CD14-positive monocyte (primary cell): ENCODE measurements at regions not wholly inside any gene's neighbourhood (a gene's known extent, or its start where the extent isn't known, plus 50 kb on each side); places are given as distances from the start of the nearest gene placed in this dataset.

Experiments used
- DNase-seq, 3 donors: peaks; one replicate each; pipeline ENCODE4 v3.0.0-alpha.2; 2011 to 2022
- H2AFZ ChIP-seq: 2 replicates; pipeline ENCODE4 v1.6.0; 2012; ENCODE audit warnings: mild to moderate bottlenecking, low read depth, low read length, inconsistent platforms; ENCODE audit not compliant: insufficient read depth, poor library complexity, severe bottlenecking
- H3K27ac ChIP-seq, 2 donors: 1 replicate in 1 of 2; 2 replicates in 1 of 2; pipeline ENCODE4 v1.5.1; 2012 to 2013; ENCODE audit warnings: low read length in 2 of 2, control low read depth in 1 of 2, inconsistent platforms in 1 of 2, low read depth in 1 of 2, mild to moderate bottlenecking in 1 of 2
- H3K27me3 ChIP-seq, 2 donors: one replicate each; pipeline versions ENCODE4 v1.6.0 to v1.6.1; 2011 to 2013; ENCODE audit warnings: low read length in 2 of 2; ENCODE audit not compliant: control insufficient read depth in 2 of 2, insufficient read depth in 2 of 2
- H3K36me3 ChIP-seq, 2 donors: replicated peaks in 1 of 2; 1 replicate in 1 of 2; 2 replicates in 1 of 2; pipeline versions ENCODE4 v1.5.1 to v1.6.1; 2012 to 2013; ENCODE audit warnings: low read length in 2 of 2, control low read depth in 1 of 2, inconsistent platforms in 1 of 2, mild to moderate bottlenecking in 1 of 2; ENCODE audit not compliant: insufficient read depth in 2 of 2, control insufficient read depth in 1 of 2
- H3K4me1 ChIP-seq, 2 donors: 1 replicate in 1 of 2; 2 replicates in 1 of 2; pipeline versions ENCODE4 v1.5.1 to v1.6.1; 2012 to 2013; ENCODE audit warnings: low read length in 2 of 2, control low read depth in 1 of 2, inconsistent platforms in 1 of 2, mild to moderate bottlenecking in 1 of 2, moderate library complexity in 1 of 2; ENCODE audit not compliant: insufficient read depth in 2 of 2, control insufficient read depth in 1 of 2
- H3K4me2 ChIP-seq: replicated peaks from 2 replicates; pipeline ENCODE3; 2012; ENCODE audit warnings: low read length, moderate library complexity, mild to moderate bottlenecking; ENCODE audit not compliant: poor library complexity, severe bottlenecking; ENCODE audit errors: extremely low read depth
- H3K4me3 ChIP-seq, 3 experiments: fragments of 200-600 bp in 1 of 3; sonication (generic) in 1 of 3; replicated peaks in 1 of 3; 1 replicate in 2 of 3; 2 replicates in 1 of 3; pipeline ENCODE4 v1.5.1; 2011 to 2013; ENCODE audit warnings: low read length in 3 of 3, mild to moderate bottlenecking in 3 of 3, control low read depth in 2 of 3, low read depth in 2 of 3, inconsistent platforms in 1 of 3, moderate library complexity in 1 of 3
- H3K79me2 ChIP-seq: 2 replicates; pipeline ENCODE4 v1.6.0; 2012; ENCODE audit warnings: mild to moderate bottlenecking, control low read depth, inconsistent platforms, low read length, moderate library complexity; ENCODE audit not compliant: insufficient read depth
- H3K9ac ChIP-seq: 2 replicates; pipeline ENCODE4 v1.6.0; 2017; ENCODE audit warnings: low read length, mild to moderate bottlenecking; ENCODE audit not compliant: insufficient read depth, poor library complexity, severe bottlenecking
- H3K9me3 ChIP-seq, 2 donors: replicated peaks in 1 of 2; 1 replicate in 1 of 2; 2 replicates in 1 of 2; pipeline versions ENCODE4 v1.5.1 to v1.6.1; 2012 to 2013; ENCODE audit warnings: low read length in 2 of 2, control low read depth in 1 of 2; ENCODE audit not compliant: control insufficient read depth in 1 of 2, insufficient read depth in 1 of 2
- H4K20me1 ChIP-seq: 2 replicates; pipeline ENCODE4 v1.6.0; 2012; ENCODE audit warnings: mild to moderate bottlenecking, low read length, control low read depth, moderate library complexity; ENCODE audit not compliant: insufficient read depth
- H3K27ac Mint-ChIP-seq, 7 donors: one replicate each; pipeline ENCODE4 v1.8.0; 2020; ENCODE audit warnings: mild to moderate bottlenecking in 7 of 7, mixed read lengths in 7 of 7, moderate library complexity in 6 of 7, inconsistent platforms in 2 of 7
- H3K27me3 Mint-ChIP-seq, 3 donors: one replicate each; pipeline ENCODE4 v1.8.0; 2021 to 2022; ENCODE audit warnings: low read depth in 3 of 3, mild to moderate bottlenecking in 3 of 3, mixed read lengths in 3 of 3, moderate library complexity in 3 of 3, inconsistent platforms in 1 of 3
- H3K36me3 Mint-ChIP-seq, 2 donors: one replicate each; pipeline ENCODE4 v1.8.0; 2020; ENCODE audit warnings: mixed read lengths in 2 of 2, inconsistent platforms in 1 of 2, mild to moderate bottlenecking in 1 of 2
- H3K4me1 Mint-ChIP-seq: one replicate; pipeline ENCODE4 v1.8.0; 2020; ENCODE audit warnings: mild to moderate bottlenecking, mixed read lengths
- H3K4me3 Mint-ChIP-seq, 2 donors: one replicate each; pipeline ENCODE4 v1.8.0; 2020; ENCODE audit warnings: mild to moderate bottlenecking in 2 of 2, mixed read lengths in 2 of 2, moderate library complexity in 1 of 2
- H3K9me3 Mint-ChIP-seq, 7 donors: one replicate each; pipeline ENCODE4 v1.8.0; 2020 to 2022; ENCODE audit warnings: mixed read lengths in 7 of 7, mild to moderate bottlenecking in 6 of 7, moderate library complexity in 6 of 7, inconsistent platforms in 2 of 7
- WGBS: methylation state at CpG from one replicate; pipeline ENCODE4 v1.1.5; 2013; ENCODE audit warnings: missing lambda C conversion rate; ENCODE audit not compliant: insufficient coverage; 5-methylcytosine and 5-hydroxymethylcytosine counted together
- intact Hi-C, 2 donors: fragments of 100-400 bp; cut with micrococcal nuclease; formaldehyde crosslinking; loops; one replicate each; pipeline versions ENCODE4 v1.15.0 to v1.15.1; 2023
- TF ChIP-seq, protein P1 (sequence below): fragments of 200-600 bp; IDR thresholded peaks from one replicate; pipeline ENCODE4 v1.8.0; 2022; ENCODE audit warnings: antibody characterized with exemption, mild to moderate bottlenecking

GRCh38 chr9:110068212-110068611 lies 139.7 kb downstream of the C9orf152 start:
- H3K4me3 ChIP-seq: no peak overlapping the region
- peak overlapping the region in 1 of 7 donors; percentile 53 for H3K27ac Mint-ChIP-seq
- DNase-seq: no peak
- no peaks in the 10 kb centered on the region for H4K20me1 ChIP-seq
- no peaks in the 10 kb centered on the region for H3K9me3 ChIP-seq
- H3K4me1 ChIP-seq: peaks cover 45 to 53% of the 10 kb centered on the region in 2 donors
- peaks cover 0 to 3% of the 10 kb centered on the region in 2 donors for H3K36me3 Mint-ChIP-seq
- no peak overlapping the region for H3K9ac ChIP-seq
- no peaks in the 10 kb centered on the region for H3K27me3 ChIP-seq
- peaks cover 60% of the 10 kb centered on the region for H3K4me1 Mint-ChIP-seq
- peaks cover 81% of the 10 kb centered on the region for H3K79me2 ChIP-seq
- H3K36me3 ChIP-seq: no peaks in the 10 kb centered on the region
- intact Hi-C loops: loop anchor here in 1 of 2 donors (10.0 kb wide), 1 partner anchor 187 kb away; the partner anchor contains the start of gene TXN
- H3K4me3 Mint-ChIP-seq: no peak overlapping the region
- no peak overlapping the region for H2AFZ ChIP-seq
- H3K27ac ChIP-seq: no peak overlapping the region
- H3K9me3 Mint-ChIP-seq: peaks cover 0 to 1% (median 0%) of the 10 kb centered on the region in 7 donors
- H3K27me3 Mint-ChIP-seq: no peaks in the 10 kb centered on the region
- TF ChIP-seq, protein P1, sequence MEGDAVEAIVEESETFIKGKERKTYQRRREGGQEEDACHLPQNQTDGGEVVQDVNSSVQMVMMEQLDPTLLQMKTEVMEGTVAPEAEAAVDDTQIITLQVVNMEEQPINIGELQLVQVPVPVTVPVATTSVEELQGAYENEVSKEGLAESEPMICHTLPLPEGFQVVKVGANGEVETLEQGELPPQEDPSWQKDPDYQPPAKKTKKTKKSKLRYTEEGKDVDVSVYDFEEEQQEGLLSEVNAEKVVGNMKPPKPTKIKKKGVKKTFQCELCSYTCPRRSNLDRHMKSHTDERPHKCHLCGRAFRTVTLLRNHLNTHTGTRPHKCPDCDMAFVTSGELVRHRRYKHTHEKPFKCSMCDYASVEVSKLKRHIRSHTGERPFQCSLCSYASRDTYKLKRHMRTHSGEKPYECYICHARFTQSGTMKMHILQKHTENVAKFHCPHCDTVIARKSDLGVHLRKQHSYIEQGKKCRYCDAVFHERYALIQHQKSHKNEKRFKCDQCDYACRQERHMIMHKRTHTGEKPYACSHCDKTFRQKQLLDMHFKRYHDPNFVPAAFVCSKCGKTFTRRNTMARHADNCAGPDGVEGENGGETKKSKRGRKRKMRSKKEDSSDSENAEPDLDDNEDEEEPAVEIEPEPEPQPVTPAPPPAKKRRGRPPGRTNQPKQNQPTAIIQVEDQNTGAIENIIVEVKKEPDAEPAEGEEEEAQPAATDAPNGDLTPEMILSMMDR: no peak
- no peak overlapping the region for H3K4me2 ChIP-seq

DNA sequence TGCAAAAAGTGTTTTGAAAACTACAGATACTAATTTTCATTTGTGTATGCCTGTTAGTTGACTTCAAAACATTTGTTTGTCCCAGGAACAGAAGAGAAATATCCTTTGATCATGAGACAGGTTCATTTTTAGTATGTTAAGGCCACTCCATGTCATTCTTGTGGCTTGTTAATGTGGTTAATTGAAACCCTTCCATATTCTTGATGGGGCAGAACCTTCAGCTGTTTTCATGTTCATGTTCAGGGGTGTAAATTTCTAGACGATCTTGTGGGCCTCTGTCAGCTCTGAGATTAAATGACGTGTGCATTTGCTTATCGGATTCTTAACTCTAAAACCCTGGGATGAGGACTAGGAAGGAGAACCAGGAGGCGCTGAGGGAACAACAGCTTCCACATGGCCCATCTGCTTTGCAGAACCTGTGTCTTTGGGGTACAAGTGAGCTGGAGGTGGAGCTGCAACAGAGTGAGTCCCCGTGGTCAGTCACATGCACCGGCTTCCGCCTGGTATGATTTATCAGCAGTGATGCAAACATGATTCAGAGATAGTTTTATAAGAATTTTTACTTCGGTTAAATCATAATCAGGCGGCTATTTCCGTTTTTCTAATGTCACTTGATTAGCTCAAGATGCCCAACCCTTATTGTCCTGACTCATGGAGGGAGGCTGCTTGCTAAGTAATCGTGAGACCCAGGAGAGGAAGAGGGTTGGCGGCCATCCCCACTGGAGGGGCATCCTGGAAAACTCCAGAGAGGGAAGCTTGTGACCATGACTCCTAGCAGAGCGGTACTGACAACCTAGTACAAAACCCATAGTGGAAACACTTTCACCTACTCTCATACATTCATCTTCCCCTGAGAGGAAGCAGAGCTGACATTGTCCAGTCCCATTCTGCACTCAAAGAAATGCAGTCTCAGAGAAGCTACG lies 138.4 kb downstream of the C9orf152 start:
- peak overlapping the region; percentile 9 to 63 for H3K27ac ChIP-seq
- Mint-ChIP-seq H3K27ac (peak overlapping the region; percentile 72 to 88 (median 83)), H3K27me3 (no peaks in the 10 kb centered on the region), H3K36me3 (peaks cover 0 to 3% of the 10 kb centered on the region in 2 donors), H3K4me1 (peaks cover 49% of the 10 kb centered on the region), H3K4me3 (peak overlapping the region; percentile 58 to 64), H3K9me3 (peaks cover 0 to 1% (median 0%) of the 10 kb centered on the region in 7 donors)
- no peaks in the 10 kb centered on the region for H3K36me3 ChIP-seq
- no peak overlapping the region for H3K9ac ChIP-seq
- no peak overlapping the region for H3K4me3 ChIP-seq
- DNase-seq: peak; percentile 80 to 97 (median 82)
- H2AFZ ChIP-seq: no peak overlapping the region
- H3K4me1 ChIP-seq: peaks cover 35 to 43% of the 10 kb centered on the region in 2 donors
- 54% methylated on average over 10 of the region's 14 CpGs for WGBS
- intact Hi-C loops: loop anchor here in 1 of 2 donors (10.0 kb wide), 1 partner anchor 185 kb away; the partner anchor contains the start of gene TXN
- H4K20me1 ChIP-seq: no peaks in the 10 kb centered on the region
- H3K4me2 ChIP-seq: peak overlapping the region; percentile 14
- H3K27me3 ChIP-seq: no peaks in the 10 kb centered on the region
- TF ChIP-seq, protein P1: no peak
- H3K79me2 ChIP-seq: peaks cover 82% of the 10 kb centered on the region
- H3K9me3 ChIP-seq: no peaks in the 10 kb centered on the region
